ENCODE measurements at regions not wholly inside any gene's neighbourhood (a gene's known extent, or its start where the extent isn't known, plus 50 kb on each side); places are given as distances from the start of the nearest gene placed in this dataset.

- H3K4me2 ChIP-seq (ENCODE audit: low read length), result no peak overlapping the region
- H4K20me1 ChIP-seq (ENCODE audit: control insufficient read depth, insufficient read depth, low read depth, low read length), result no peaks in the 10 kb centered on the region
- H3K27ac ChIP-seq (ENCODE audit: low read depth, low read length), result no peak overlapping the region
- H3K9me3 ChIP-seq (ENCODE audit: control insufficient read depth, insufficient read depth, low read length), result no peaks in the 10 kb centered on the region
- TF ChIP-seq CTCF (IDR thresholded peaks at IDR 0.05; ENCODE audit: low read depth, low read length, poor library complexity, severe bottlenecking) (no peak), EZH2phosphoT487 (IDR thresholded peaks at IDR 0.05; ENCODE audit: borderline replicate concordance, low read length) (no peak)
- no peaks in the 10 kb centered on the region for H3K79me2 ChIP-seq (ENCODE audit: control insufficient read depth, low read length)
- H3K9me2 ChIP-seq (replicated peaks; ENCODE audit: control insufficient read depth, low read length), result no peaks in the 10 kb centered on the region
- H3K36me3 ChIP-seq (ENCODE audit: control insufficient read depth, low read length), result no peaks in the 10 kb centered on the region
- no peaks in the 10 kb centered on the region for H3F3A ChIP-seq (ENCODE audit: control insufficient read depth, insufficient read depth)
- no peaks in the 10 kb centered on the region for H3K4me1 ChIP-seq (ENCODE audit: control insufficient read depth, low read length)
- H3K4me3 ChIP-seq (ENCODE audit: low read length), result no peak overlapping the region
- H3K27me3 ChIP-seq (ENCODE audit: control insufficient read depth, low read length), result no peaks in the 10 kb centered on the region
Observed at GRCh38 chr6:122122202-122122601, 277.2 kb upstream of the HSF2 start.

- no peak for TF ChIP-seq CTCF (IDR thresholded peaks at IDR 0.05; ENCODE audit: low read depth, low read length, poor library complexity, severe bottlenecking)
- no peak for TF ChIP-seq EZH2phosphoT487 (IDR thresholded peaks at IDR 0.05; ENCODE audit: borderline replicate concordance, low read length)
- Histone ChIP-seq H3K27me3 (ENCODE audit: control insufficient read depth, low read length) (no peaks in the 10 kb centered on the region), H3K79me2 (ENCODE audit: control insufficient read depth, low read length) (no peaks in the 10 kb centered on the region), H3K36me3 (ENCODE audit: control insufficient read depth, low read length) (no peaks in the 10 kb centered on the region), H4K20me1 (ENCODE audit: control insufficient read depth, insufficient read depth, low read depth, low read length) (no peaks in the 10 kb centered on the region), H3K4me2 (ENCODE audit: low read length) (no peak overlapping the region), H3K9me3 (ENCODE audit: control insufficient read depth, insufficient read depth, low read length) (no peaks in the 10 kb centered on the region), H3K4me3 (ENCODE audit: low read length) (no peak overlapping the region), H3K9me2 (replicated peaks; ENCODE audit: control insufficient read depth, low read length) (no peaks in the 10 kb centered on the region), H3F3A (ENCODE audit: control insufficient read depth, insufficient read depth) (no peaks in the 10 kb centered on the region), H3K27ac (ENCODE audit: low read depth, low read length) (no peak overlapping the region), H3K4me1 (ENCODE audit: control insufficient read depth, low read length) (no peaks in the 10 kb centered on the region)
Observed at GRCh38 chr6:122122686-122123085, 276.8 kb upstream of the HSF2 start.

GRCh38 chr6:122124908-122125307 is 274.5 kb upstream of the HSF2 start:
- Histone ChIP-seq H3K36me3 (ENCODE audit: control insufficient read depth, low read length) (no peaks in the 10 kb centered on the region), H3K27me3 (ENCODE audit: control insufficient read depth, low read length) (no peaks in the 10 kb centered on the region), H3K9me3 (ENCODE audit: control insufficient read depth, insufficient read depth, low read length) (no peaks in the 10 kb centered on the region), H3K4me2 (ENCODE audit: low read length) (no peak overlapping the region), H3F3A (ENCODE audit: control insufficient read depth, insufficient read depth) (no peaks in the 10 kb centered on the region), H3K4me3 (ENCODE audit: low read length) (no peak overlapping the region), H4K20me1 (ENCODE audit: control insufficient read depth, insufficient read depth, low read depth, low read length) (no peaks in the 10 kb centered on the region), H3K79me2 (ENCODE audit: control insufficient read depth, low read length) (no peaks in the 10 kb centered on the region), H3K4me1 (ENCODE audit: control insufficient read depth, low read length) (no peaks in the 10 kb centered on the region), H3K27ac (ENCODE audit: low read depth, low read length) (no peak overlapping the region), H3K9me2 (replicated peaks; ENCODE audit: control insufficient read depth, low read length) (no peaks in the 10 kb centered on the region)
- TF ChIP-seq EZH2phosphoT487 (IDR thresholded peaks at IDR 0.05; ENCODE audit: borderline replicate concordance, low read length) (no peak), CTCF (IDR thresholded peaks at IDR 0.05; ENCODE audit: low read depth, low read length, poor library complexity, severe bottlenecking) (no peak)

GRCh38 chr6:122126894-122127293 is 272.6 kb upstream of the HSF2 start:
- Histone ChIP-seq H3F3A (ENCODE audit: control insufficient read depth, insufficient read depth) (no peaks in the 10 kb centered on the region), H4K20me1 (ENCODE audit: control insufficient read depth, insufficient read depth, low read depth, low read length) (no peaks in the 10 kb centered on the region), H3K4me2 (ENCODE audit: low read length) (no peak overlapping the region), H3K9me2 (replicated peaks; ENCODE audit: control insufficient read depth, low read length) (no peaks in the 10 kb centered on the region), H3K4me1 (ENCODE audit: control insufficient read depth, low read length) (no peaks in the 10 kb centered on the region), H3K79me2 (ENCODE audit: control insufficient read depth, low read length) (no peaks in the 10 kb centered on the region), H3K4me3 (ENCODE audit: low read length) (no peak overlapping the region), H3K27me3 (ENCODE audit: control insufficient read depth, low read length) (no peaks in the 10 kb centered on the region), H3K9me3 (ENCODE audit: control insufficient read depth, insufficient read depth, low read length) (no peaks in the 10 kb centered on the region), H3K36me3 (ENCODE audit: control insufficient read depth, low read length) (no peaks in the 10 kb centered on the region), H3K27ac (ENCODE audit: low read depth, low read length) (no peak overlapping the region)
- TF ChIP-seq EZH2phosphoT487 (IDR thresholded peaks at IDR 0.05; ENCODE audit: borderline replicate concordance, low read length), result no peak
- no peak for TF ChIP-seq CTCF (IDR thresholded peaks at IDR 0.05; ENCODE audit: low read depth, low read length, poor library complexity, severe bottlenecking)

Data from DOHH2 (cell line).